ENCODE measurements at regions not wholly inside any gene's neighbourhood (a gene's known extent, or its start where the extent isn't known, plus 50 kb on each side); places are given as distances from the start of the nearest gene placed in this dataset.

- peaks cover 0 to 5% (median 0%) of the 10 kb centered on the region in 7 donors for H3K9me3 Mint-ChIP-seq
- DNase-seq = no peak
Observed at GRCh38 chr3:40985195-40985594, 214.1 kb upstream of the CTNNB1 start.

DNA sequence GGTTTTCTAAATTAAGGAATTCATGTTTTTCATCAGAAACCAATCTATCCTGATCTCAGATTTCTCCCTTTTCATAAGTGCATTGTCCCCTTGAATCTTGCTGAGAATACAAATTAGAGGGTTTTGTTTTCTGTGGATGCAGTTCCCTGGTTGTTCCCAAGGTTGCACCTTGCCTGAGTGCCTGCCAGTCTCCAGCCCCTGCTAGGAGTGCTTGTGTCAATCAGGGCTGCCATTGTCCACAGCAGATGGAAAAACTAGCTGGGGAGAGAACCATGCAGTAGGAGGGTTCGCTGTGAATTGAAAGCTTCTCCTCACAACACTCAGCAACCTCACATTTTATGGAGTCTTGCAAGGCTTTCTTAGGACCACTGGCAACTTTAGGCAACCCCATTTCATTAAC lies 210.8 kb upstream of the CTNNB1 start:
- no peaks in the 10 kb centered on the region for H3K36me3 Mint-ChIP-seq
- H2AFZ ChIP-seq (ENCODE audit: insufficient read depth, low read depth, low read length, poor library complexity, severe bottlenecking) = no peak overlapping the region
- no peak overlapping the region for H3K9ac ChIP-seq (ENCODE audit: insufficient read depth, low read length, poor library complexity, severe bottlenecking)
- TF ChIP-seq, protein P1, sequence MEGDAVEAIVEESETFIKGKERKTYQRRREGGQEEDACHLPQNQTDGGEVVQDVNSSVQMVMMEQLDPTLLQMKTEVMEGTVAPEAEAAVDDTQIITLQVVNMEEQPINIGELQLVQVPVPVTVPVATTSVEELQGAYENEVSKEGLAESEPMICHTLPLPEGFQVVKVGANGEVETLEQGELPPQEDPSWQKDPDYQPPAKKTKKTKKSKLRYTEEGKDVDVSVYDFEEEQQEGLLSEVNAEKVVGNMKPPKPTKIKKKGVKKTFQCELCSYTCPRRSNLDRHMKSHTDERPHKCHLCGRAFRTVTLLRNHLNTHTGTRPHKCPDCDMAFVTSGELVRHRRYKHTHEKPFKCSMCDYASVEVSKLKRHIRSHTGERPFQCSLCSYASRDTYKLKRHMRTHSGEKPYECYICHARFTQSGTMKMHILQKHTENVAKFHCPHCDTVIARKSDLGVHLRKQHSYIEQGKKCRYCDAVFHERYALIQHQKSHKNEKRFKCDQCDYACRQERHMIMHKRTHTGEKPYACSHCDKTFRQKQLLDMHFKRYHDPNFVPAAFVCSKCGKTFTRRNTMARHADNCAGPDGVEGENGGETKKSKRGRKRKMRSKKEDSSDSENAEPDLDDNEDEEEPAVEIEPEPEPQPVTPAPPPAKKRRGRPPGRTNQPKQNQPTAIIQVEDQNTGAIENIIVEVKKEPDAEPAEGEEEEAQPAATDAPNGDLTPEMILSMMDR (IDR thresholded peaks at IDR 0.05) = no peak
- H3K4me1 ChIP-seq (ENCODE audit: control insufficient read depth in 1 of 2, insufficient read depth in 2 of 2, low read length in 2 of 2) = no peaks in the 10 kb centered on the region
- H4K20me1 ChIP-seq (ENCODE audit: insufficient read depth, low read length) = no peaks in the 10 kb centered on the region
- no peak overlapping the region for H3K27ac ChIP-seq (ENCODE audit: low read depth in 1 of 2, low read length in 2 of 2)
- H3K36me3 ChIP-seq (replicated peaks in 1 of 2; ENCODE audit: control insufficient read depth in 1 of 2, insufficient read depth in 2 of 2, low read length in 2 of 2) = no peaks in the 10 kb centered on the region
- H3K27me3 Mint-ChIP-seq (ENCODE audit: low read depth in 3 of 3) = no peaks in the 10 kb centered on the region
- H3K27ac Mint-ChIP-seq = no peak overlapping the region
- H3K4me3 Mint-ChIP-seq = no peak overlapping the region
- H3K27me3 ChIP-seq (ENCODE audit: control insufficient read depth in 2 of 2, insufficient read depth in 2 of 2, low read length in 2 of 2) = no peaks in the 10 kb centered on the region
- peaks cover 0 to 5% (median 0%) of the 10 kb centered on the region in 7 donors for H3K9me3 Mint-ChIP-seq
- no peak overlapping the region for H3K4me3 ChIP-seq (replicated peaks in 1 of 3; ENCODE audit: low read depth in 2 of 3, low read length in 3 of 3)
- H3K9me3 ChIP-seq (replicated peaks in 1 of 2; ENCODE audit: control insufficient read depth in 1 of 2, insufficient read depth in 1 of 2, low read length in 2 of 2) = no peaks in the 10 kb centered on the region
- no peaks in the 10 kb centered on the region for H3K4me1 Mint-ChIP-seq
- WGBS (ENCODE audit: insufficient coverage) = no CpG with 5 or more reads among the region's 1 CpG
- no peak for DNase-seq
- H3K79me2 ChIP-seq (ENCODE audit: insufficient read depth, low read length) = no peaks in the 10 kb centered on the region
- intact Hi-C loops (cut with micrococcal nuclease) = no loop called here
- no peak overlapping the region for H3K4me2 ChIP-seq (replicated peaks; ENCODE audit: extremely low read depth, low read length, poor library complexity, severe bottlenecking)

More at GRCh38 chr3:40985195-40985594, 214.1 kb upstream of the CTNNB1 start:
- no peak overlapping the region for H3K9ac ChIP-seq (ENCODE audit: insufficient read depth, low read length, poor library complexity, severe bottlenecking)
- no peak overlapping the region for H3K4me3 ChIP-seq (replicated peaks in 1 of 3; ENCODE audit: low read depth in 2 of 3, low read length in 3 of 3)
- H3K4me2 ChIP-seq (replicated peaks; ENCODE audit: extremely low read depth, low read length, poor library complexity, severe bottlenecking) = no peak overlapping the region
- no peak overlapping the region for H3K4me3 Mint-ChIP-seq
- peaks cover 0 to 3% (median 0%) of the 10 kb centered on the region in 3 donors for H3K27me3 Mint-ChIP-seq (ENCODE audit: low read depth in 3 of 3)
- H3K27ac ChIP-seq (ENCODE audit: low read depth in 1 of 2, low read length in 2 of 2) = no peak overlapping the region
- TF ChIP-seq, protein P1 (IDR thresholded peaks at IDR 0.05) = no peak
- no peaks in the 10 kb centered on the region for H3K9me3 ChIP-seq (replicated peaks in 1 of 2; ENCODE audit: control insufficient read depth in 1 of 2, insufficient read depth in 1 of 2, low read length in 2 of 2)
- no CpG with 5 or more reads among the region's 2 CpGs for WGBS (ENCODE audit: insufficient coverage)
- H3K27ac Mint-ChIP-seq = no peak overlapping the region
- intact Hi-C loops (cut with micrococcal nuclease) = no loop called here
- H3K36me3 ChIP-seq (replicated peaks in 1 of 2; ENCODE audit: control insufficient read depth in 1 of 2, insufficient read depth in 2 of 2, low read length in 2 of 2) = no peaks in the 10 kb centered on the region
- no peaks in the 10 kb centered on the region for H3K4me1 Mint-ChIP-seq
- no peaks in the 10 kb centered on the region for H3K4me1 ChIP-seq (ENCODE audit: control insufficient read depth in 1 of 2, insufficient read depth in 2 of 2, low read length in 2 of 2)
- H4K20me1 ChIP-seq (ENCODE audit: insufficient read depth, low read length) = no peaks in the 10 kb centered on the region
- H3K36me3 Mint-ChIP-seq = no peaks in the 10 kb centered on the region
- H3K79me2 ChIP-seq (ENCODE audit: insufficient read depth, low read length) = no peaks in the 10 kb centered on the region
- no peak overlapping the region for H2AFZ ChIP-seq (ENCODE audit: insufficient read depth, low read depth, low read length, poor library complexity, severe bottlenecking)
- no peaks in the 10 kb centered on the region for H3K27me3 ChIP-seq (ENCODE audit: control insufficient read depth in 2 of 2, insufficient read depth in 2 of 2, low read length in 2 of 2)

All from CD14-positive monocyte (primary cell).